ENCODE measurements at regions not wholly inside any gene's neighbourhood (a gene's known extent, or its start where the extent isn't known, plus 50 kb on each side); places are given as distances from the start of the nearest gene placed in this dataset.

DNA sequence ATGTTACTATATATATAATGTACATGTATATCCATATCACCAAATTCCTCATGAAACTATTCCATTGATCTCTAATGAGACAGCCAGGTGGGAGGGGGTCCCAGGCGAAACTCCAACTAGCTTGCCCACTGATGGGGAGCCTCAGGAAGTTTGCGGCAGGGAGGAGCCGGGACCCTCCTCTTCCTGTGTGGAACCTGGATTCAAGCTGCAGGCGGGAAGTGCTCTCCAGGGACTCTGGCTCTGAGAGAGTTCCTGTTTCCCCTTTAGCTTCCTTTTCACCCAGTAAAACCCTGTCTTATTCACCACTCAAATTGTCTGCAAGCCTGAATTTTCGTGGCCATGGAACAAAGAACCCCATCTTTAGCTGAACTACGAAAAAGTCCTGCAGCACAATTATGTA, 152.2 kb downstream of the OPN5 start:
- TF ChIP-seq, protein P1, sequence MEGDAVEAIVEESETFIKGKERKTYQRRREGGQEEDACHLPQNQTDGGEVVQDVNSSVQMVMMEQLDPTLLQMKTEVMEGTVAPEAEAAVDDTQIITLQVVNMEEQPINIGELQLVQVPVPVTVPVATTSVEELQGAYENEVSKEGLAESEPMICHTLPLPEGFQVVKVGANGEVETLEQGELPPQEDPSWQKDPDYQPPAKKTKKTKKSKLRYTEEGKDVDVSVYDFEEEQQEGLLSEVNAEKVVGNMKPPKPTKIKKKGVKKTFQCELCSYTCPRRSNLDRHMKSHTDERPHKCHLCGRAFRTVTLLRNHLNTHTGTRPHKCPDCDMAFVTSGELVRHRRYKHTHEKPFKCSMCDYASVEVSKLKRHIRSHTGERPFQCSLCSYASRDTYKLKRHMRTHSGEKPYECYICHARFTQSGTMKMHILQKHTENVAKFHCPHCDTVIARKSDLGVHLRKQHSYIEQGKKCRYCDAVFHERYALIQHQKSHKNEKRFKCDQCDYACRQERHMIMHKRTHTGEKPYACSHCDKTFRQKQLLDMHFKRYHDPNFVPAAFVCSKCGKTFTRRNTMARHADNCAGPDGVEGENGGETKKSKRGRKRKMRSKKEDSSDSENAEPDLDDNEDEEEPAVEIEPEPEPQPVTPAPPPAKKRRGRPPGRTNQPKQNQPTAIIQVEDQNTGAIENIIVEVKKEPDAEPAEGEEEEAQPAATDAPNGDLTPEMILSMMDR (IDR thresholded peaks at IDR 0.05) = no peak
- TF ChIP-seq, protein P2, sequence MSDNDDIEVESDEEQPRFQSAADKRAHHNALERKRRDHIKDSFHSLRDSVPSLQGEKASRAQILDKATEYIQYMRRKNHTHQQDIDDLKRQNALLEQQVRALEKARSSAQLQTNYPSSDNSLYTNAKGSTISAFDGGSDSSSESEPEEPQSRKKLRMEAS (IDR thresholded peaks at IDR 0.05; ENCODE audit: low read depth) = no peak
- TF ChIP-seq FOXM1 (IDR thresholded peaks at IDR 0.05; ENCODE audit: low read depth) (no peak), CHD2 (IDR thresholded peaks at IDR 0.05; ENCODE audit: low read length, partially characterized antibody) (no peak), POLR2AphosphoS5 (IDR thresholded peaks at IDR 0.05; ENCODE audit: low read depth, low read length) (no peak)
- TF ChIP-seq, protein P3, sequence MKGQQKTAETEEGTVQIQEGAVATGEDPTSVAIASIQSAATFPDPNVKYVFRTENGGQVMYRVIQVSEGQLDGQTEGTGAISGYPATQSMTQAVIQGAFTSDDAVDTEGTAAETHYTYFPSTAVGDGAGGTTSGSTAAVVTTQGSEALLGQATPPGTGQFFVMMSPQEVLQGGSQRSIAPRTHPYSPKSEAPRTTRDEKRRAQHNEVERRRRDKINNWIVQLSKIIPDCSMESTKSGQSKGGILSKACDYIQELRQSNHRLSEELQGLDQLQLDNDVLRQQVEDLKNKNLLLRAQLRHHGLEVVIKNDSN (IDR thresholded peaks at IDR 0.05; ENCODE audit: borderline replicate concordance, low read depth) = no peak

Measured in SK-N-SH (cell line).